ENCODE measurements at regions not wholly inside any gene's neighbourhood (a gene's known extent, or its start where the extent isn't known, plus 50 kb on each side); places are given as distances from the start of the nearest gene placed in this dataset.
"Not testable (repeated sequence)": the region's sequence is repeated elsewhere in the genome, so short reads cannot be mapped to it uniquely, and the experiment has no call there.

- TF ChIP-seq CTCF, POLR2A (IDR thresholded peaks at IDR 0.05): not testable (repeated sequence)
Observed at GRCh38 chr22:21224900-21225299, 158.7 kb upstream of the RIMBP3B start.
